ENCODE measurements at regions not wholly inside any gene's neighbourhood (a gene's known extent, or its start where the extent isn't known, plus 50 kb on each side); places are given as distances from the start of the nearest gene placed in this dataset.
A peak's percentile ranks its signal among the peaks of the same experiment; 100 is the strongest.

GRCh38 chrX:69222103-69223090 is 57.1 kb upstream of the PJA1 start:
- POLR2A ChIA-PET: no interaction called here
- FAIRE-seq (no peak), ATAC-seq (peak; percentile 95), DNase-seq (ENCODE audit: low read depth, low spot score) (no peak)
- H2AFZ ChIP-seq (ENCODE audit: control insufficient read depth, low read depth, low read length): no peak overlapping the region
- no peak overlapping the region for H3K4me3 ChIP-seq
- SMC1A ChIA-PET (ENCODE audit: uncharacterized antibody, unreplicated experiment): interaction anchor here (1.0 to 1.9 kb wide), 4 partner anchors 128 to 1025 kb away, joined by 4 to 10 read pairs (median 6); partner anchors contain the start of gene EFNB1
- H3K9ac ChIP-seq (ENCODE audit: control insufficient read depth, insufficient read depth, low read length): no peak overlapping the region
- intact Hi-C loops (cut with micrococcal nuclease; ENCODE audit: unreplicated experiment) (loop anchor here (1.0 to 2.0 kb wide), 4 partner anchors 128 to 490 kb away; no protein-coding TSS in a partner anchor), in situ Hi-C loops (cut with MboI) (no loop called here)
- 5% methylated on average over 9 of the region's 12 CpGs for WGBS (ENCODE audit: insufficient coverage, insufficient replicate concordance, low lambda C conversion rate, missing lambda C conversion rate)
- H4K20me1 ChIP-seq (ENCODE audit: control insufficient read depth, insufficient read depth): no peaks in the 10 kb centered on the region
- H3K79me2 ChIP-seq (ENCODE audit: control insufficient read depth, insufficient read depth, low read length): no peaks in the 10 kb centered on the region
- H3K36me3 ChIP-seq (ENCODE audit: control insufficient read depth in 2 of 2, insufficient read depth in 2 of 2, low read length in 1 of 2): no peaks in the 10 kb centered on the region
- no peak overlapping the region for H3K27ac ChIP-seq (ENCODE audit: control insufficient read depth, insufficient read depth)
- CTCF ChIA-PET: interaction anchor here (0.6 to 3.7 kb wide), 15 partner anchors 9 to 1603 kb away, joined by 3 to 34 read pairs (median 4); partner anchors contain the start of gene EFNB1
- H3K9me3 ChIP-seq (replicated peaks; ENCODE audit: control insufficient read depth, insufficient read depth, low read length): no peaks in the 10 kb centered on the region
- H3K27me3 ChIP-seq (replicated peaks in 1 of 2; ENCODE audit: control insufficient read depth in 2 of 2, insufficient read depth in 2 of 2, low read length in 1 of 2): no peaks in the 10 kb centered on the region; a peak in 2 of 4 replicates
- RAD21 ChIA-PET (ENCODE audit: unreplicated experiment): interaction anchor here (0.9 to 2.2 kb wide), 3 partner anchors 128 to 400 kb away, joined by 3 to 21 read pairs (median 6); partner anchors contain the start of gene EFNB1
- H3K4me1 ChIP-seq (ENCODE audit: control insufficient read depth, insufficient read depth, low read length): no peaks in the 10 kb centered on the region
- BruUV-seq (replicated peaks): no TSS peak
- H3K4me2 ChIP-seq (ENCODE audit: control insufficient read depth, insufficient read depth): no peak overlapping the region
- no peak for TF ChIP-seq PKNOX1 (IDR thresholded peaks at IDR 0.05)
- TF ChIP-seq RFX5 (IDR thresholded peaks at IDR 0.05; ENCODE audit: low read depth, low read length): no peak
- TF ChIP-seq NBN (IDR thresholded peaks at IDR 0.05): no peak
- no peak for TF ChIP-seq HDAC2 (IDR thresholded peaks at IDR 0.05)
- no peak for TF ChIP-seq POLR2A (IDR thresholded peaks at IDR 0.05; ENCODE audit: low read depth, low read length)
- no peak for TF ChIP-seq IKZF2 (IDR thresholded peaks at IDR 0.05)
- no peak for TF ChIP-seq ZBED1 (IDR thresholded peaks at IDR 0.05; ENCODE audit: borderline replicate concordance)
- TF ChIP-seq RAD21 (IDR thresholded peaks at IDR 0.05; ENCODE audit: insufficient read depth, low read depth, low read length): peak; percentile 83
- no peak for TF ChIP-seq E2F8 (IDR thresholded peaks at IDR 0.05; ENCODE audit: low read depth, partially characterized antibody)
- TF ChIP-seq RBBP5 (conservative IDR thresholded peaks at IDR 0.05): no peak
- no peak for TF ChIP-seq IRF4 (IDR thresholded peaks at IDR 0.05; ENCODE audit: low read depth, low read length)
- no peak for TF ChIP-seq NR2F1 (conservative IDR thresholded peaks at IDR 0.05)
- no peak for TF ChIP-seq ETV6 (conservative IDR thresholded peaks at IDR 0.05 in 1 of 2, IDR thresholded peaks at IDR 0.05 in 1 of 2; ENCODE audit: borderline replicate concordance in 1 of 2, low read depth in 1 of 2)
- TF ChIP-seq CBX3 (IDR thresholded peaks at IDR 0.05; ENCODE audit: borderline replicate concordance, low read depth): no peak
- no peak for TF ChIP-seq ZNF207 (IDR thresholded peaks at IDR 0.05; ENCODE audit: borderline replicate concordance)
- TF ChIP-seq HDGF (IDR thresholded peaks at IDR 0.05): no peak
- TF ChIP-seq TCF12 (IDR thresholded peaks at IDR 0.05; ENCODE audit: low read depth, low read length): no peak
- no peak for TF ChIP-seq FOXM1 (IDR thresholded peaks at IDR 0.05; ENCODE audit: low read depth, low read length)
- TF ChIP-seq NFYB (IDR thresholded peaks at IDR 0.05; ENCODE audit: insufficient read depth, low read depth, low read length): no peak
- no peak for TF ChIP-seq BRCA1 (IDR thresholded peaks at IDR 0.05; ENCODE audit: low read depth, low read length)
- TF ChIP-seq CEBPB (IDR thresholded peaks at IDR 0.05; ENCODE audit: borderline replicate concordance in 1 of 2, low read depth in 2 of 2, low read length in 2 of 2): no peak
- TF ChIP-seq TAF1 (IDR thresholded peaks at IDR 0.05; ENCODE audit: borderline replicate concordance, low read depth, low read length): no peak
- TF ChIP-seq BHLHE40 (IDR thresholded peaks at IDR 0.05; ENCODE audit: borderline replicate concordance in 1 of 2, low read depth in 2 of 2, low read length in 1 of 2): no peak
